ENCODE measurements at regions not wholly inside any gene's neighbourhood (a gene's known extent, or its start where the extent isn't known, plus 50 kb on each side); places are given as distances from the start of the nearest gene placed in this dataset.

- Histone ChIP-seq H3K4me2 (ENCODE audit: insufficient read depth, low read length) (no peak overlapping the region), H3K9ac (ENCODE audit: insufficient read depth in 1 of 2, low read depth in 2 of 2, low read length in 2 of 2) (no peak overlapping the region), H3K9me3 (replicated peaks; ENCODE audit: control insufficient read depth, insufficient read depth, low read depth, low read length) (no peaks in the 10 kb centered on the region), H3K4me1 (replicated peaks in 1 of 2; ENCODE audit: control insufficient read depth in 2 of 2, insufficient read depth in 2 of 2, low read length in 2 of 2) (no peaks in the 10 kb centered on the region; a peak in 1 of 5 replicates), H2AFZ (ENCODE audit: low read depth, low read length) (no peak overlapping the region), H3K36me3 (ENCODE audit: control insufficient read depth, insufficient read depth, low read length) (no peaks in the 10 kb centered on the region), H3K4me3 (no peak overlapping the region), H3K27ac (ENCODE audit: extremely low read depth, low read depth, low read length) (no peak overlapping the region), H3K27me3 (ENCODE audit: control insufficient read depth in 2 of 2, insufficient read depth in 2 of 2, low read length in 2 of 2) (no peaks in the 10 kb centered on the region), H4K20me1 (replicated peaks; ENCODE audit: control insufficient read depth, insufficient read depth, low read length) (no peaks in the 10 kb centered on the region), H3K9me1 (ENCODE audit: control insufficient read depth, insufficient read depth, low read length) (no peaks in the 10 kb centered on the region), H3K79me2 (ENCODE audit: control insufficient read depth, insufficient read depth, low read length) (no peaks in the 10 kb centered on the region)
- no peak for TF ChIP-seq ZBTB12 (CRISPR knock-in tag; IDR thresholded peaks at IDR 0.05)
- TF ChIP-seq CEBPG (CRISPR knock-in tag; IDR thresholded peaks at IDR 0.05), result no peak
- TF ChIP-seq CEBPG (tag; conservative IDR thresholded peaks at IDR 0.05 in 1 of 2, IDR thresholded peaks at IDR 0.05 in 1 of 2), result no peak
- no peak for TF ChIP-seq ZFX (CRISPR knock-in tag; IDR thresholded peaks at IDR 0.05)
- TF ChIP-seq SREBF2 (CRISPR knock-in tag; IDR thresholded peaks at IDR 0.05), result no peak
- no peak for TF ChIP-seq HES1 (IDR thresholded peaks at IDR 0.05; ENCODE audit: low read depth)
- no peak for TF ChIP-seq MEF2D (tag; conservative IDR thresholded peaks at IDR 0.05; ENCODE audit: low read depth)
- no peak for TF ChIP-seq THRB (CRISPR knock-in tag; conservative IDR thresholded peaks at IDR 0.05)
- TF ChIP-seq ZNF436 (CRISPR knock-in tag; IDR thresholded peaks at IDR 0.05), result no peak
- TF ChIP-seq XRCC3 (IDR thresholded peaks at IDR 0.05), result no peak
- no peak for TF ChIP-seq GATA2 (CRISPR knock-in tag; IDR thresholded peaks at IDR 0.05)
- no peak for TF ChIP-seq E2F1 (CRISPR knock-in tag; IDR thresholded peaks at IDR 0.05)
- TF ChIP-seq BACH1 (tag; IDR thresholded peaks at IDR 0.05), result no peak
- TF ChIP-seq FOXP1 (CRISPR knock-in tag; IDR thresholded peaks at IDR 0.05), result no peak
- TF ChIP-seq ZNF140 (CRISPR knock-in tag; IDR thresholded peaks at IDR 0.05), result no peak
- no peak for TF ChIP-seq STAT6 (CRISPR knock-in tag; IDR thresholded peaks at IDR 0.05)
- POLR2A ChIA-PET, result no interaction called here
- no peak for DNase-seq (ENCODE audit: extremely low read depth in 1 of 4, low spot score in 3 of 4)
- WGBS (ENCODE audit: insufficient coverage, low coverage, missing lambda C conversion rate), result 10% methylated on average over 1 of the region's 1 CpG
- CTCF ChIA-PET (ENCODE audit: low intra/inter-chr PET ratio), result no interaction called here
- BruUV-seq (replicated peaks), result no TSS peak
- no peak for ATAC-seq
- intact Hi-C loops (cut with micrococcal nuclease) (no loop called here), in situ Hi-C loops (cut with MboI) (no loop called here)
- FAIRE-seq, result no peak
Measured at GRCh38 chrX:121114691-121115090, 67.3 kb downstream of the GLUD2 start.

Measured in K562 (cell line).